Pancreas (tissue), 10 donors: ENCODE measurements at regions not wholly inside any gene's neighbourhood (a gene's known extent, or its start where the extent isn't known, plus 50 kb on each side); places are given as distances from the start of the nearest gene placed in this dataset.

Experiments
- ATAC-seq, 4 donors: fragments of 200-7000 bp; cut with Tn5 transposase; one replicate each; pipeline versions ENCODE4 v1.8.0 to v1.9.1; 2020; ENCODE audit warnings: mild to moderate bottlenecking in 4 of 4, moderate library complexity in 4 of 4
- DNase-seq, 6 donors: peaks; one replicate each; pipeline ENCODE4 v3.0.0-alpha.2; 2020
- FAIRE-seq: peaks from 2 replicates; lab custom pipeline; 2012; peaks lifted over from hg19 to GRCh38; lab: Jason Lieb, UNC
- H3K27ac ChIP-seq, 4 donors: fragments of 200-600 bp; sonication (generic); 1 replicate in 3 of 4; 2 replicates in 1 of 4; pipeline versions ENCODE4 v1.5.0 to v1.8.0; 2020
- H3K27me3 ChIP-seq, 4 donors: fragments of 200-600 bp; one replicate each; pipeline ENCODE4 v1.8.0; 2021
- H3K36me3 ChIP-seq, 3 donors: fragments of 200-600 bp; sonication (generic) in 1 of 3; one replicate each; pipeline versions ENCODE4 v1.5.0 to v1.8.0; 2020 to 2021
- H3K4me1 ChIP-seq, 3 donors: fragments of 200-600 bp; one replicate each; pipeline ENCODE4 v1.8.0; 2021
- H3K4me3 ChIP-seq, 4 donors: fragments of 200-600 bp; sonication (generic) in 2 of 4; one replicate each; pipeline versions ENCODE4 v1.5.0 to v1.8.0; 2020 to 2021
- H3K9me3 ChIP-seq, 4 donors: fragments of 200-600 bp; one replicate each; pipeline ENCODE4 v1.8.0; 2021
- CTCF ChIP-seq, 4 donors: fragments of 200-600 bp; sonication (generic) in 3 of 4; IDR thresholded peaks; one replicate each; pipeline versions ENCODE4 v1.5.0 to v1.8.0; 2021; ENCODE audit warnings: antibody characterized with exemption in 4 of 4
- WGBS, 2 donors: extraction: QIAGEN DNeasy Blood & Tissue Kit; methylation state at CpG; one replicate each; pipeline ENCODE4 v1.1.7; 2013; 5-methylcytosine and 5-hydroxymethylcytosine counted together
- intact Hi-C, 3 donors: fragments of 100-400 bp; cut with DNase I; formaldehyde crosslinking; loops; one replicate each; pipeline versions ENCODE4 v1.11.1 to v1.14.2; 2022
- donor health status: healthy with polysubstance abuse.
- donor health status: DM: no; HTN: no; CAD: no; lungs with moderate emphysema.
- donor health status: DM: no; HTN: no; CAD: no.
- donor health status: control.
- donor health status: control.
- donor health status: Bipolar disorder and iron deficiency.
- donor health status: DM: yes; HTN: yes; CAD: no.
- donor health status: DM: no; HTN: no; CAD: no.
- donor health status: DM: no; HTN: no; CAD: no.
- donor health status: DM: yes; HTN: yes; CAD: no.

DNA sequence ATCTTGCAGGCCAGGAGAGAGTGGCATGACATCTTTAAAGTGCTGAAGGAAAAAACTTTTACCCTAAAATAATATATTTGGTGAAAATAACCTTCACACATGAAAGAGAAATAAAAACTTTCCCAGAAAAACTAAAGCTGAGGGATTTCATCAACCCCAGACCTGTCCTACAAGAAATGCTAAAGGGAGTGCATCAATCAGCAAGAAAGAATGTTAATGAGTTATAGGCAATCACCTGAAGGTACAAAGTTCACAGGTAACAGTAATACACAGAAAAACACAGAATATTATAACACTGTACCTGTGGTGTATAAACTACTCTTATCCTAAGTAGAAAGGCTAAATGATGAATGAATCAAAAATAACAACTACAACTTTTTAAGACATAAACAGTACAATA, 249.2 kb upstream of the PKN2 start:
- Histone ChIP-seq H3K36me3 (no peaks in the 10 kb centered on the region), H3K9me3 (no peaks in the 10 kb centered on the region), H3K4me3 (no peak overlapping the region), H3K27ac (no peak overlapping the region), H3K4me1 (no peaks in the 10 kb centered on the region), H3K27me3 (no peaks in the 10 kb centered on the region)
- DNase-seq, result no peak
- intact Hi-C loops, result no loop called here
- FAIRE-seq, result no peak
- no peak for ATAC-seq
- TF ChIP-seq CTCF (IDR thresholded peaks at IDR 0.05), result no peak

DNA sequence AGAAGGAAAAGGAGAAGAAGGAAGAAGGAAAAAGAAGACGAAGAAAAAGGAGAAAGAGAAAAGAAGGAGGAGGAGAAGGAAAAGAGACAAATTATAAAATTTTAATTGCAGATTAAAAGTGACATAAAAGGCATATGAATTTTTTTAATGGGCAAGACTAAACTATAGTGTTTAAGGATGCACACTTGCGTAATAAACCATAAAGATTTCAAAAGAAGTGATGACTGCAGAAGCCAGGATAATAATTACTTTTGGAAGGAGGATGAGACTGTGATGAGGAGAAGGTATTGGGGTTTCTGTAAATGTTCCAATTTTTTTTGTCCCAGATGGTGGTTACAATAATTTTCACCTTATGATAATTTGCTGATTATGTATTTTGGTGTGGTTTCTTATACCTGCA, 243.1 kb upstream of the PKN2 start:
- Histone ChIP-seq H3K4me3 (no peak overlapping the region), H3K4me1 (no peaks in the 10 kb centered on the region), H3K27me3 (no peaks in the 10 kb centered on the region), H3K27ac (no peak overlapping the region), H3K9me3 (no peaks in the 10 kb centered on the region), H3K36me3 (no peaks in the 10 kb centered on the region)
- WGBS, 2 donors, result 62 to 79% methylated on average over 2 of the region's 2 CpGs
- DNase-seq (no peak), FAIRE-seq (no peak), ATAC-seq (no peak)
- no peak for TF ChIP-seq CTCF (IDR thresholded peaks at IDR 0.05)
- intact Hi-C loops, result no loop called here

DNA sequence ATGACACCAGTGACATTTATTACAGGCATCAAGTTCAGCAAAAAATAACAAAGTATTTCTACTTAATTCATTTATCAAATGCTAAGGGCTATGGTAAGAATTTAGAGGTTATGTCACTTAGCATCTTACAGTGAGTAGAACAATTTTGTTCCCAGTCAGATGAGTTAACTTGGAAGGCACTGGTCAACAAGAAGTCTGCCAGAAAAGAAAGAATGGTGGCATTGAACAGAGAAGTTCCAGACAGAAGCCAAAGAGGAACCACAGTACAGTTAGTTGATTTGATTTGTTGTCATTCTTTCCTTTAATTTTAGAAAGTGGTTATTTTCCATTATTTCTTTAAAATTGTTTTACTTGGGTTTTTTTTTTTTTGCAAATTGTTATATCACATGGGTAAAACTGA, 232.2 kb upstream of the PKN2 start:
- Histone ChIP-seq H3K4me3 (no peak overlapping the region), H3K4me1 (no peaks in the 10 kb centered on the region), H3K9me3 (no peaks in the 10 kb centered on the region), H3K36me3 (no peaks in the 10 kb centered on the region), H3K27me3 (no peaks in the 10 kb centered on the region), H3K27ac (no peak overlapping the region)
- ATAC-seq (no peak), DNase-seq (no peak), FAIRE-seq (no peak)
- no peak for TF ChIP-seq CTCF (IDR thresholded peaks at IDR 0.05)
- intact Hi-C loops, result no loop called here

DNA sequence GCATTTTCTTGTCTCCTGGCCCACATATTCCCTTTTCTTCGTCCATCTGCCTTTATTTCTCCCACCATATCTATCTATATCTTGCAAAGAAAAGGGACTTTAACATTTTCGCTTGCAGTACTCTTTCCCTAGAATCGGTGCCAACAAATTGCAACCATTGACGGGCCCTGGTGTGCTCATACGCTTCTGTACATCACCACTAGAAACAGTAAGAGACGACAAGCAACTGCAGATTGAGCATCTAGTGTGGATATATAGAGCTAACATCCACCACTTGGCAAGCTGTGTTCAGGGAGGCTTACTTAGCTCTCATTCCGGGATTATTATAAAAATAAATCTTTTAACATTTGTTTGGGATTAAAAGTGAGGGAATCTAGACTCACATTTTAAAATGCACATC, 230.8 kb upstream of the PKN2 start:
- Histone ChIP-seq H3K27me3 (no peaks in the 10 kb centered on the region), H3K4me1 (no peaks in the 10 kb centered on the region), H3K36me3 (no peaks in the 10 kb centered on the region), H3K9me3 (no peaks in the 10 kb centered on the region), H3K27ac (no peak overlapping the region), H3K4me3 (no peak overlapping the region)
- FAIRE-seq (no peak), DNase-seq (no peak), ATAC-seq (no peak)
- TF ChIP-seq CTCF (IDR thresholded peaks at IDR 0.05), result no peak
- 67 to 77% methylated on average over 7 of the region's 7 CpGs for WGBS, 2 donors
- intact Hi-C loops, result no loop called here

DNA sequence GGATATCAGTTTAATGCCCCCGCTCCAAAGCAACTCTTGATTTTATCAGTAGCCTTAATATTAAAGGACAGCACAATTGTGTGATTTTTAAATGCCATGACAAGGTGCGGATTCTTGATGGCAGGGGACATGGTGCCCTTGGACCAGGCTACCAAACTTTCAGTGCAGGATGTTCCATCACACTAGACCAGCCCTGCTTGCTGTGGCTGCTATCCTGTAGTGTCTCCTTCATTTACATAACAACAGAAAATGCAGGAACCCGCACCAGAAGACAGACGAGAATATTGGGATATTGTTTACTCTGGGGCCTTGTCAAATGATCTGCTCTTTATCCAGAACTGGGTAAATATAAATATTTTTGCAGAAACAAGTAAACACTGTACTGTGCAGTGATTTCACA, 229.3 kb upstream of the PKN2 start:
- H3K27me3 ChIP-seq, result no peaks in the 10 kb centered on the region
- TF ChIP-seq CTCF (IDR thresholded peaks at IDR 0.05), result no peak
- no peaks in the 10 kb centered on the region for H3K9me3 ChIP-seq
- H3K4me3 ChIP-seq, result no peak overlapping the region
- H3K36me3 ChIP-seq, result no peaks in the 10 kb centered on the region
- FAIRE-seq (no peak), DNase-seq (no peak), ATAC-seq (no peak)
- H3K4me1 ChIP-seq, result no peaks in the 10 kb centered on the region
- no peak overlapping the region for H3K27ac ChIP-seq
- WGBS, 2 donors, result 57 to 62% methylated on average over 4 of the region's 4 CpGs
- intact Hi-C loops, result no loop called here
